ENCODE measurements at regions not wholly inside any gene's neighbourhood (a gene's known extent, or its start where the extent isn't known, plus 50 kb on each side); places are given as distances from the start of the nearest gene placed in this dataset.

DNA sequence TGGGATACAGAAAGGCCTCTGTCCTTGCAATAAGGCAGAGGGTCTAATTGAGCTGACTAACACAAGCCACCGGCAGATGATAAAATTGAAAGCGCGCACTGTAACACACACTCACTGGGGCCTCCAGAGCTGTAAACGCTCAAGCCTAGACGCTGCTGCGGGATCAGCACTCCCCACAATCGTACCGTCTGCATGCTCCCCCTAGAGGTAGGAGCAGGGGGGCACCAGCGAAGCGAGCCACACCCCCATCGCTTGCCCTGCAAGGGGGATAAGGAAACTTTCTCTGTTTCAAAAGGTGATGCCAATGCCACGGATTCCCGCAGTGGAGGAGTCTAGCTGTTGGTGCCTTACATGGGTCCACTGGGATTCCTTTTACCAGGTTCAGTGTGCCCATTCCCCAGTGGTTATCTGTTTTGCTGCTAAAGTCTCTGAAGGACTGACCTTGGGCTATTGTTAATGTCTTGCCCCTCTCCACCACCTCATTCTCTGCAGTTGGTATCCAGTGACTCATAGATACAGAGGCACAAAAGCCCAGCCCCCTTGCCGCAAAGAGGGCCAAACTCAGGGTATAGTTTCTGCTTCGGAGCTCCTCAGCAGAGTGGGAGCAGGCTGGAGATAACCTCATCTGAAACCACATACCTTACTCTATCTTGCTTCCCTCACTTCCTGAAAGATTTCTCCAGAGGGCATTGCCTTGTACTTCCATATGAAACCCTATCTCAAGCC lies 139.3 kb upstream of the KBTBD8 start:
- TF ChIP-seq ZFX (IDR thresholded peaks at IDR 0.05; ENCODE audit: borderline replicate concordance) (no peak), CTCF (IDR thresholded peaks at IDR 0.05) (0 out of 2 replicates have a peak, but pooled peaks have one; percentile 10)
- no peak overlapping the region for H3K27ac ChIP-seq

- no peak overlapping the region for H3K27ac ChIP-seq
- TF ChIP-seq CTCF (IDR thresholded peaks at IDR 0.05) = no peak
- no peak for TF ChIP-seq ZFX (IDR thresholded peaks at IDR 0.05; ENCODE audit: borderline replicate concordance)
Measured at GRCh38 chr3:66860771-66861170, 137.3 kb upstream of the KBTBD8 start.

DNA sequence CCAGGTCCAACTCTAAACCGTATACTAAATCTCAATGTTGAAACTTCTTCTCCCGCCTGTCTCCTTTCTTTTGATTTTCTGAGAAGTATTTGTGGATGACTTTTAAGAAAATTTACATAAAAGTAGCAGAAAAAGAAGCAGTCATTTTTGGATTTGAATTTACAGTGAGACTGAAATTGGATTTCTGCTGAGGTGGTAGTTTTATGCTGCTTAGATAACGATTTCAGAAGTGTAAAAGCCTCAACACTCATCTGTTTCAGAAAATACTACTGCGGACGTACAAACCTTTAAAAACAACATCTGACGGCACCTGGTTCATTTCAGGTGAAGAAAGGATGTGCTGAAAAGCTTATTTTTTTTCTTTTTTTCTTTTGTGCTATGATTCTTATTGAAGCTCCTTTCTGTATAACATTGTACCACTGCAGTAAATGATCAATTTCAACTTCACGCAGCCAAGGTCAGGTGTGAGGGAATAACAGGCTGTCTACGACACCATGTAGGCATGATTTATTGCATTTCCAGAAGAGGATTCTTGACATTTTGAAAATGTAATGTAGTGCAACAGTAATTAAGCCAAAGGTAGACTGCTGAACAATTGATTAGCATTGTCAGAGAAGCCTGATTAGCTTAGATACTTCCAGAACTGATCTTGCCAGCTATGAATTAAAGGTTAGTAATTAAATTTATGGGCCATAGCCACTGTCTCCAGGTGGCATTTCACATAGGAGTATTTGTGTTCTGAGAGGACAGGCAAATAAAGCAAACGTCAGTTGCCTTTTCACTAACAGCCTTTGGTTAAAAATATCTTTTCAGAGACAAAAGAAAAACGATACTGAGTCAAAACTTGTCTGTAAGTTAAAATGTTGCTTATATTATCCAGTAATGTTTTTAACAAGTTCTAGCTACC lies 134.6 kb upstream of the KBTBD8 start:
- H3K27ac ChIP-seq = no peak overlapping the region
- TF ChIP-seq CTCF (IDR thresholded peaks at IDR 0.05) = no peak
- no peak for TF ChIP-seq ZFX (IDR thresholded peaks at IDR 0.05; ENCODE audit: borderline replicate concordance)

DNA sequence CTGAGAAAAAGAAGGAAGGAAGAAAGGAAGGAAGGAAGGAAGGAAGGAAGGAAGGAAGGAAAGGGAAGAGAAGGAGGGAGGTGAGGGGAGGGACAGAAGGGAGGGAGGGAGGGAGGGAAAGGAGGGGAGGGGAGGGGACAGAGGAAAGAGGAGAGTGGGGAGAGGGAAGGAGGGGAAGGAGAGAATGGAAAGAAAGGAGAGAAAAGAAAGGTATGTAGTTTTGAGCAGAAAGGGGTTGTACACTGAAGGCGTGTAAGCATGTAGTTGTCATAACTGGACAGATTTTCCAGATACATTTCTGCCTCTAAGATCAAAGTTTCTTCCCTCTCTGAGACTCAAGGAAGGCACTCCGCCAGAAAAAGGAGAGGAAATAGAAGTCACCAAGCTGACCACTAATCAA lies 113.4 kb upstream of the KBTBD8 start:
- H3K27ac ChIP-seq = no peak overlapping the region

DNA sequence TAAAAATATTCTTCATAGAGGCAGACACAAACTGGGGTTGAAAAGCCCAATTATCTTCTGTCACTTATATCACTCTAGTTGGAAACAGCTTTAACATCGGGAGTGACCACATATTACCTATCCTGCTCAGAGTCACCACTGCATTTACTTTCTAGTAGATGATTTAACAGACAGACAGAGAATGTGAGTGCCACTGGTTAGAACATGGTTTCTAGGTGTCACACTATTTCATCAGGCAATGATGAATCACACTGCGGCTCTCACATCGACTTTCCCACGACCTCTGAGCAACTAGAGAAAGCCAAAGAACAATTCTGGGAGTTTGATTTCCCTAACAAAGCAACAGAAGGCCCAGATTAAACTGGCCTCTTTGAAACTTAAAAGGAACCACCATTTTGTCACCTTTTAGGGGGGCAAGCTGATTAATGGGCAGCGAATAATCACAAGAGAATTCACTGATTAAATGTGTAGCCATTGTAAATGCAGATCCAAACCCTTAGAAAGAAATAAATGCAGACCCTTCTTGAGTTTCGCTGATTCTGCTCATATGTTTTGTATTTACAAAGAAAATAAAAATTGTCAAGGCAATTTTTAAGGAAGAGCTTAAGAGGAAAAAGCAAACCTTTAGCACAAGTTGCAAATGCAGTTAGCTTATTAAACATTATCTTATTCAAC lies 112.6 kb upstream of the KBTBD8 start:
- H3K27ac ChIP-seq = no peak overlapping the region
- TF ChIP-seq CTCF (IDR thresholded peaks at IDR 0.05) (no peak), ZFX (IDR thresholded peaks at IDR 0.05; ENCODE audit: borderline replicate concordance) (no peak)

More for the DNA sequence above, 113.4 kb upstream of the KBTBD8 start:
- TF ChIP-seq ZFX (IDR thresholded peaks at IDR 0.05; ENCODE audit: borderline replicate concordance) (no peak), CTCF (IDR thresholded peaks at IDR 0.05) (no peak)

GRCh38 chr3:66889750-66890494 lies 108.2 kb upstream of the KBTBD8 start:
- TF ChIP-seq ZFX (IDR thresholded peaks at IDR 0.05; ENCODE audit: borderline replicate concordance) (no peak), CTCF (IDR thresholded peaks at IDR 0.05) (no peak)
- no peak overlapping the region for H3K27ac ChIP-seq
